ENCODE measurements at regions not wholly inside any gene's neighbourhood (a gene's known extent, or its start where the extent isn't known, plus 50 kb on each side); places are given as distances from the start of the nearest gene placed in this dataset.

DNA sequence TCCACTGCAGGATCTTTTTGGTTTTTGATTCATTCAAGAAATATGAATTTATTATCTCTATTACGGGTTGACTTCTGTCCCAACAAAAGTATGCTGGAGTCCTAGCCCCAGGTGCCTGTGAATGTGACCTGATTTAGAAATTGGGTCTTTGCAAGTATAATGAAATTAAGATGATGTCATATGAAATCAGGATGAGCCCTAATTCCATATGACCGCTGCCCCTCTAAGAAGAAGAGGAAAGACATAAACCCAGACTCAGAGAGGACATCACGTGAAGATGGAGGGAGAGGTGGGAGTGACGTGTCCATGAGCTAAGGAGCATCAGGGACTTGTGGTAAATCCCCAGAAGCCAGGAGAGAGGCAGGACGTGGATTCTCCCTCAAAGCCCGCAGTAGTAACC, 287.1 kb downstream of the LPIN1 start:
- TF ChIP-seq, protein P1, sequence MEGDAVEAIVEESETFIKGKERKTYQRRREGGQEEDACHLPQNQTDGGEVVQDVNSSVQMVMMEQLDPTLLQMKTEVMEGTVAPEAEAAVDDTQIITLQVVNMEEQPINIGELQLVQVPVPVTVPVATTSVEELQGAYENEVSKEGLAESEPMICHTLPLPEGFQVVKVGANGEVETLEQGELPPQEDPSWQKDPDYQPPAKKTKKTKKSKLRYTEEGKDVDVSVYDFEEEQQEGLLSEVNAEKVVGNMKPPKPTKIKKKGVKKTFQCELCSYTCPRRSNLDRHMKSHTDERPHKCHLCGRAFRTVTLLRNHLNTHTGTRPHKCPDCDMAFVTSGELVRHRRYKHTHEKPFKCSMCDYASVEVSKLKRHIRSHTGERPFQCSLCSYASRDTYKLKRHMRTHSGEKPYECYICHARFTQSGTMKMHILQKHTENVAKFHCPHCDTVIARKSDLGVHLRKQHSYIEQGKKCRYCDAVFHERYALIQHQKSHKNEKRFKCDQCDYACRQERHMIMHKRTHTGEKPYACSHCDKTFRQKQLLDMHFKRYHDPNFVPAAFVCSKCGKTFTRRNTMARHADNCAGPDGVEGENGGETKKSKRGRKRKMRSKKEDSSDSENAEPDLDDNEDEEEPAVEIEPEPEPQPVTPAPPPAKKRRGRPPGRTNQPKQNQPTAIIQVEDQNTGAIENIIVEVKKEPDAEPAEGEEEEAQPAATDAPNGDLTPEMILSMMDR (conservative IDR thresholded peaks at IDR 0.05) = no peak
- Mint-ChIP-seq H3K9me3 (peaks cover 10% of the 10 kb centered on the region), H3K27me3 (peaks cover 3% of the 10 kb centered on the region), H3K36me3 (peaks cover 3% of the 10 kb centered on the region), H3K27ac (no peak overlapping the region), H3K4me3 (no peak overlapping the region), H3K4me1 (ENCODE audit: unreplicated experiment) (no peaks in the 10 kb centered on the region)
- no peak for DNase-seq (ENCODE audit: extremely low spot score, unreplicated experiment)

DNA sequence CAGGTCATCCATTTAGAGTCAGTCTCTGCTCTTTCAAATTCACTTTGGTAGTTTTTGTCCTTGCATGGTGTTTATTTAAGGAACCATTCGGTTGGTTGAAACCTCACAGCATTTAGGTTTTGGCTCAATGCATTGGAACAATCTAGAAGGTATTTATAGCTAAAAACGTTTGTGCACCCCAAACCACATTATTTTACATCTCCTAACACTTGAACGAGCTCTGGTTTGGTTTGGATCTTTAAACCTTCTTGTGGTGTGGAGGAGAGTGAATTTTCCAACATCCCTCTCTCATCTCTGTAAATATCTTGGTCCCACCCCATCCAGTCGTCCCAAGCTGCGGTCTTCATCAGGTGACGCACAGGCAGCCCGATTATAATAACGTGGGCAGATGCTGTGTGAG, 287.9 kb downstream of the LPIN1 start:
- Mint-ChIP-seq H3K27ac (no peak overlapping the region), H3K27me3 (peaks cover 3% of the 10 kb centered on the region), H3K4me3 (no peak overlapping the region), H3K36me3 (peaks cover 3% of the 10 kb centered on the region), H3K9me3 (peaks cover 10% of the 10 kb centered on the region), H3K4me1 (ENCODE audit: unreplicated experiment) (no peaks in the 10 kb centered on the region)
- no peak for DNase-seq (ENCODE audit: extremely low spot score, unreplicated experiment)
- TF ChIP-seq, protein P1 (conservative IDR thresholded peaks at IDR 0.05) = no peak

DNA sequence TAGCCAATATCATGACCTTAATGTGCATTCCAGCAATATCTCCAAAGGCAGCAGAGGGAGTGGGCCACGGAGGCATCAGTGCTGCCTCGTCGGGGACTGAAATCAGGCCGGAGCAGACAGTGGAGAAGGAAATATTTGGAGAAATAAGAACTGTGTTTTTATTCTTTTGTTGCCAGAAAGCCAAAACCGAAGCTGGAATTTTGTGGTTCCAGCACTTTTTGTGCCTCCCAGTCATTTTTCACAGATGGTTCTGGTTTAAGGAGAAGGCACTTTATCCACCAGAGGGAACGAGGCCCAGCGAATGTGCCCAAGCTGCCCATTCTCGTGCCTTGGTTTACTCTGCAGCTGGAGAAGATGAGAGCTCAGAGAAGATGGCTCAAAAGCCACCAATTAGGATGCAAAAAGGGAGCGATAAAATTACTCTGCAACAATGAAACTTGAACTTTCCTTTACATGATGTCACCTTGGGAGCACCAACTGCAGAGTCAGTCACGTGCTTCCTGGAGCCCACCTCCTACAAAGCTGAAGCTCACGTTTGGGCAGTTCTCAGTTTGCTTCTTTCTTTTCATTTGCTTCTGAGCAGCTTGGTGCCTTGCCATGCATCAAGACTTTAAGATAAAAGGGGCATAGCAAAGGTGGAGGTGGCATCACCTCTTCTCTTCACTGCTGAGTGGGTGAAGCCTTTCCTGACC, 288.7 kb downstream of the LPIN1 start:
- Mint-ChIP-seq H3K27me3 (peaks cover 3% of the 10 kb centered on the region), H3K4me3 (no peak overlapping the region), H3K9me3 (peaks cover 10% of the 10 kb centered on the region), H3K4me1 (ENCODE audit: unreplicated experiment) (no peaks in the 10 kb centered on the region), H3K27ac (no peak overlapping the region), H3K36me3 (peaks cover 3% of the 10 kb centered on the region)
- no peak for DNase-seq (ENCODE audit: extremely low spot score, unreplicated experiment)
- TF ChIP-seq, protein P1 (conservative IDR thresholded peaks at IDR 0.05) = no peak

DNA sequence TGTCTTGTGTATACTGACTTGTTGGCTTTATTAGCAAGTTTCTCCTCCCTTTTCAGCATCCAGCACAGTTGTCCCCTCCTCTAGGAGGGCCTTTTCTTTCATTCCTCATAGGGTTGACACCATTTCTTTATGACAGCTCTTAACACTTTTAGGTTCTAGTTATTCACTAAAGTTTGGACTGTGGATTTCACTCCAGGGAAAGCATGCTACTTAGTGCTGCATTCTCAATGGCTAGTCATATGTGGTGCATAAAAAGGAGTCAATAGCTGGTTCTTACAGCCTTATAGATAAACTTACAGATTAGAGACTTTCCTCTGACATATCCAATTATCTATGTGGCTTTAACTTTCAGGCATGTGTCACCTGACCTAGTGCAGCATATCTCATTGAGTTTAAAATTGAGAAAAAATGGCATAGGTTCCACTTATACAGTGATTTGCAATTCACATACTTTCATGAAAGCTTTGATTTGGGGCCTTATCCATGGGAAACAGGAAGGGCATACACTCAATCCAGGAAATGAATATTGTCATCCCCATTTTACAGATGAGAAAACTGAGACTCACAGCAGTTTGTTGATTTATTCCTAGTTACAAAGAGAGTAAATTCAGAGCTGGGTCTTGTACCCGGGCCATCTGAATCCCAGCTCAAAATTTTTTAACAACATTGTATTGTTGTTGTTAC, 289.7 kb downstream of the LPIN1 start:
- TF ChIP-seq, protein P1 (conservative IDR thresholded peaks at IDR 0.05) = no peak
- Mint-ChIP-seq H3K4me1 (ENCODE audit: unreplicated experiment) (no peaks in the 10 kb centered on the region), H3K36me3 (peaks cover 3% of the 10 kb centered on the region), H3K27ac (no peak overlapping the region), H3K9me3 (peaks cover 10% of the 10 kb centered on the region), H3K27me3 (peaks cover 3% of the 10 kb centered on the region), H3K4me3 (no peak overlapping the region)
- DNase-seq (ENCODE audit: extremely low spot score, unreplicated experiment) = no peak

DNA sequence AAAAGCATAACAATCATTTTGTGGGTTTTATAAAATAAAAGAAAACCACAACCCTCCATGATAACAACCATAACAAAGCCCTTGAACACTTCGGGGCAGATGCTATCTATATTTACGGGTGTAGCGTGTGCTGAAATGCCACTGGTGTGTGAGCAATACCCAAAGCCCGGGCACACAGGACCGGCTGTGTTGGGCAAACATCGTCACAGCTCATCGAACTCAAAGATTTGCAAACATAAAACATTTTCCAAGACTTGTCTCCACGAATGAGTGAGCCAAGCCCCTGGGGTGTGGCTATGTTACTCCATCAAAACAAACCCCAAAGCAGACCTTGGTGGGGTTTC, 290.2 kb downstream of the LPIN1 start:
- peaks cover 10% of the 10 kb centered on the region for H3K9me3 Mint-ChIP-seq
- TF ChIP-seq, protein P1 (conservative IDR thresholded peaks at IDR 0.05) = no peak

More for the DNA sequence above, 290.2 kb downstream of the LPIN1 start:
- H3K36me3 Mint-ChIP-seq = peaks cover 3% of the 10 kb centered on the region
- peaks cover 3% of the 10 kb centered on the region for H3K27me3 Mint-ChIP-seq
- H3K4me3 Mint-ChIP-seq = no peak overlapping the region
- H3K27ac Mint-ChIP-seq = no peak overlapping the region
- no peaks in the 10 kb centered on the region for H3K4me1 Mint-ChIP-seq (ENCODE audit: unreplicated experiment)
- DNase-seq (ENCODE audit: extremely low spot score, unreplicated experiment) = no peak
